Tibial nerve (tissue), 4 donors: ENCODE measurements at regions not wholly inside any gene's neighbourhood (a gene's known extent, or its start where the extent isn't known, plus 50 kb on each side); places are given as distances from the start of the nearest gene placed in this dataset.

Experiments used
- EP300 ChIP-seq, 2 donors: sonication (generic); formaldehyde crosslinking; IDR thresholded peaks; one replicate each; pipeline ENCODE4 v1.6.1; 2017; ENCODE audit warnings: antibody characterized with exemption in 2 of 2, mild to moderate bottlenecking in 1 of 2
- TF ChIP-seq, protein P1 (sequence below), 5 experiments: fragments of 200-600 bp in 3 of 5; fragments of 450-650 bp in 2 of 5; sonication (generic) in 3 of 5; IDR thresholded peaks; one replicate each; pipeline ENCODE4 v1.5.1; 2016 to 2019; ENCODE audit warnings: antibody characterized with exemption in 5 of 5, mild to moderate bottlenecking in 3 of 5, moderate library complexity in 2 of 5

DNA sequence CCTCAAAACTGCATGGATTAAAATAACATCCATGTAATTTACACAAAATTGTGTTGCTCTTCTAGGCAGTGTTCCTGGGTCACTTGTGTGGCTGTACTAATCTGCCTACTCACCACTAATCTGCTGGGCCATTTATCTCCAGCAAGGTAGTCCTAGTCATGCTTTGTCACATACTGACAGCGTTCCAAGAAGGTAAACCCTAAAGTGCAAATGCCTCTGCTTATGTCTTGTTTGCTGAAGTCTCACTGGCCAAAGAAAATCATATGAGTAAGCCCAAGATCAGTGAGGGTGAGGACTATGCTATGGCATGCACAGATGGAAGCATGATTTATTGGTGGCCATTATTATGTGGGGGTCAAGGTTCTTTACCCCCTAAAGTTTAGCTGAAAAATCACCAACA is 630.2 kb upstream of the LUZP2 start:
- TF ChIP-seq, protein P1, sequence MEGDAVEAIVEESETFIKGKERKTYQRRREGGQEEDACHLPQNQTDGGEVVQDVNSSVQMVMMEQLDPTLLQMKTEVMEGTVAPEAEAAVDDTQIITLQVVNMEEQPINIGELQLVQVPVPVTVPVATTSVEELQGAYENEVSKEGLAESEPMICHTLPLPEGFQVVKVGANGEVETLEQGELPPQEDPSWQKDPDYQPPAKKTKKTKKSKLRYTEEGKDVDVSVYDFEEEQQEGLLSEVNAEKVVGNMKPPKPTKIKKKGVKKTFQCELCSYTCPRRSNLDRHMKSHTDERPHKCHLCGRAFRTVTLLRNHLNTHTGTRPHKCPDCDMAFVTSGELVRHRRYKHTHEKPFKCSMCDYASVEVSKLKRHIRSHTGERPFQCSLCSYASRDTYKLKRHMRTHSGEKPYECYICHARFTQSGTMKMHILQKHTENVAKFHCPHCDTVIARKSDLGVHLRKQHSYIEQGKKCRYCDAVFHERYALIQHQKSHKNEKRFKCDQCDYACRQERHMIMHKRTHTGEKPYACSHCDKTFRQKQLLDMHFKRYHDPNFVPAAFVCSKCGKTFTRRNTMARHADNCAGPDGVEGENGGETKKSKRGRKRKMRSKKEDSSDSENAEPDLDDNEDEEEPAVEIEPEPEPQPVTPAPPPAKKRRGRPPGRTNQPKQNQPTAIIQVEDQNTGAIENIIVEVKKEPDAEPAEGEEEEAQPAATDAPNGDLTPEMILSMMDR (IDR thresholded peaks at IDR 0.05) = no peak
- TF ChIP-seq EP300 (IDR thresholded peaks at IDR 0.05) = no peak
